AG09319 (cell line): ENCODE measurements at regions not wholly inside any gene's neighbourhood (a gene's known extent, or its start where the extent isn't known, plus 50 kb on each side); places are given as distances from the start of the nearest gene placed in this dataset.

Source experiments
- DNase-seq: peaks from one replicate; pipeline ENCODE4 v3.0.0-alpha.2; 2010; ENCODE audit warnings: low read depth; ENCODE audit errors: extremely low read depth
- TF ChIP-seq, protein P1 (sequence below): IDR thresholded peaks from 2 replicates; pipeline ENCODE4 v1.5.1; 2011; ENCODE audit warnings: low read depth, mild to moderate bottlenecking, inconsistent platforms, low read length, moderate library complexity

DNA sequence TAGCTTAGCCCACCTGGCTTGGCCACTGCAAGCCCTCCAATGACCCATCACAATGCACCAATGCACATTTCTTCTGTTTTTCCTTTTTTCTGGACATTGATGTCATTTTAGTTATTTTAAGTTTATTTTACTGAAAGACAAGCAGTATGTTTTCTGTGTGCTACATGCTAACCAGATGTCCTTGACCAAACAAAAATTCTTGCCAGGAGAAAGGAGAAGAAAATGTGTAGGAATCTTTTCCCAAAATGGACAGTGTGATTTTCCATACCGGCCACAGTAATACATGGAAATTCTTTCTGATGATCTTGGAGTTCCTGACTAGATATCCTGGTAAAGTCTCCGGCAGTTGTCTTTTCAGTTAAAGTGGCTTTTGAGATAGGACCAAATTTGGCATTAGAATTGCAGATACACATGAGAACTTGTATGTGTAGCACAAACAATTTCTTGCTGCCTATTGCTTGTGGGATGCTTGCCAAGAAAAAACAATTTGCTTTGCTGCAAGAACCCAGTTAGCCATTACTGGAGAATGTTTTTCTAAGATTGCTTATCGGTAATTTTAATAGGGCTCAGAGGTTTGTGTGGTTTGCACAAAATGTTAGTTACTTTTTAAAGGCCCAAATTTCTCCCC is 696.5 kb upstream of the CITED2 start:
- peak; percentile 85 for DNase-seq
- TF ChIP-seq, protein P1, sequence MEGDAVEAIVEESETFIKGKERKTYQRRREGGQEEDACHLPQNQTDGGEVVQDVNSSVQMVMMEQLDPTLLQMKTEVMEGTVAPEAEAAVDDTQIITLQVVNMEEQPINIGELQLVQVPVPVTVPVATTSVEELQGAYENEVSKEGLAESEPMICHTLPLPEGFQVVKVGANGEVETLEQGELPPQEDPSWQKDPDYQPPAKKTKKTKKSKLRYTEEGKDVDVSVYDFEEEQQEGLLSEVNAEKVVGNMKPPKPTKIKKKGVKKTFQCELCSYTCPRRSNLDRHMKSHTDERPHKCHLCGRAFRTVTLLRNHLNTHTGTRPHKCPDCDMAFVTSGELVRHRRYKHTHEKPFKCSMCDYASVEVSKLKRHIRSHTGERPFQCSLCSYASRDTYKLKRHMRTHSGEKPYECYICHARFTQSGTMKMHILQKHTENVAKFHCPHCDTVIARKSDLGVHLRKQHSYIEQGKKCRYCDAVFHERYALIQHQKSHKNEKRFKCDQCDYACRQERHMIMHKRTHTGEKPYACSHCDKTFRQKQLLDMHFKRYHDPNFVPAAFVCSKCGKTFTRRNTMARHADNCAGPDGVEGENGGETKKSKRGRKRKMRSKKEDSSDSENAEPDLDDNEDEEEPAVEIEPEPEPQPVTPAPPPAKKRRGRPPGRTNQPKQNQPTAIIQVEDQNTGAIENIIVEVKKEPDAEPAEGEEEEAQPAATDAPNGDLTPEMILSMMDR, result no peak

DNA sequence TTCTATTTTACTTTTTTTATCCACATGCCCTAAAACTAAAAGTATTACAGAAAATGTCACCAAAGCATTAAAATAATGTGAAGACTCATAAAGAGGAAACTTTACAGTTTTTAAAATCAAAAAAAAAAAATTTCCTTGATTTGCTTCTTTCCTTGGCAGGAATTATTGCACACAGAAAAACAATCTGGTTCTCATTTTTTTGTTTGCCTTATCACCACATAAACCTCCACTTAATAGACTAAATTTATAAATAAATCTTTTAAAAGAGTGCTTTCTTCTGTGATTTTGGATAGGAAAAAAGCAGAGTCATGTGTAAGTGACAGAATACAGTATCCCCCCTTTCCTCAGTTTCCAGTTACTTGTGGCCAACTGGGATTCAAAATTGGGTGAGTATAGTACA is 695.1 kb upstream of the CITED2 start:
- DNase-seq, result no peak
- TF ChIP-seq, protein P1, result no peak

DNA sequence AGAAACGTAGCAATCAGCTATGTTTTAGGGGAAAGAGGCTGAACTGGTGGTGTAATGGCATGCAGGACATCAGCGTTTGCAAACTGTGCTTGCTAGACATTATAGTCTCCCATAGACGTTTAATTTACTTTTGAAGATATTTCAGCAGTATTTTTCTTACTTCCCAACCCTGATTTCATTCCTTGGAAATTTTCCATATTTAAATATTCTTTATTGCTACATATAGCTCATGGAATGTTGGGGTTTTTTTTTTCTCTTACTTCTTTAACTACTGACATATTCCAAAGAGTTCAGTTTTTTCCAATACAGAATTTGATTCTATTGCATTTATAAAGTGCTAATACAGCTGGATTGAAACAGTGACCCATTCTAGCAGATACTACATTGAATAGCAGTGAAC is 694.4 kb upstream of the CITED2 start:
- no peak for DNase-seq
- TF ChIP-seq, protein P1, result no peak

DNA sequence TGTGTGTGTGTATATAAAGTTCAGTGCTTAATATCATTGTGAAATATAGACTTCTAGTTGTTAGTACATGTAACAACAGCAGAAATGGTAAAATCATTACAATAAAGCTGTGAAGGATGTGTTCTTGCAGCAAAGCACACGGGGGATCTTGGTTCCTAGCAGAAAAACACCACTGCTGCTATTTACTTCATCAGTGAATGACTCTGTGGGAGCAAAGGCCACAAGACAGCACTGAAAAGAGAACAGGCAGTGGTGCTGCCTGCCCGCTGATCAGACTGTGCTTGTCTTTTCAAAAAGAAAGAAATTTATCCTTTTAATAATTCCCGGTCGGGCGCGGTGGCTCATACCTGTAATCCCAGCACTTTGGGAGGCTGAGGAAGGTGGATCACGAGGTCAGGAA is 689.9 kb upstream of the CITED2 start:
- no peak for DNase-seq
- TF ChIP-seq, protein P1, result no peak

DNA sequence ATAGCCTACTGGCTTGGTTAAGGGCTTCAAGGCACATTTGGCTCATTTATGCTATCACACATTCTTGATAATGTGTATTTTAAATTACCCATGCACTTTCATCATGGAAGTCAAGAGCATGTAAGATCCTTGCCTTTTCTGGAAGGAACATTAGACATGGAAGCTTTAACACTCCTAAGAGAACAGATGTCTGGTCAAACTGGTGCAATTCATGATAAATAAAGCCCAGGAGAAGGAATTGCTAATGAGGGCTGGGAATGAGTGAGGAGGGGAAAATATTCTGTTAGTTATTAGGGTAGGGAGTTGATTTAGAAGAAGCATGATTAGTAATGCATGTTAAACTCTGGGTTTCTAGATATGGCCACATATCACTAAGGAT is 688.6 kb upstream of the CITED2 start:
- TF ChIP-seq, protein P1, result no peak
- DNase-seq, result no peak

DNA sequence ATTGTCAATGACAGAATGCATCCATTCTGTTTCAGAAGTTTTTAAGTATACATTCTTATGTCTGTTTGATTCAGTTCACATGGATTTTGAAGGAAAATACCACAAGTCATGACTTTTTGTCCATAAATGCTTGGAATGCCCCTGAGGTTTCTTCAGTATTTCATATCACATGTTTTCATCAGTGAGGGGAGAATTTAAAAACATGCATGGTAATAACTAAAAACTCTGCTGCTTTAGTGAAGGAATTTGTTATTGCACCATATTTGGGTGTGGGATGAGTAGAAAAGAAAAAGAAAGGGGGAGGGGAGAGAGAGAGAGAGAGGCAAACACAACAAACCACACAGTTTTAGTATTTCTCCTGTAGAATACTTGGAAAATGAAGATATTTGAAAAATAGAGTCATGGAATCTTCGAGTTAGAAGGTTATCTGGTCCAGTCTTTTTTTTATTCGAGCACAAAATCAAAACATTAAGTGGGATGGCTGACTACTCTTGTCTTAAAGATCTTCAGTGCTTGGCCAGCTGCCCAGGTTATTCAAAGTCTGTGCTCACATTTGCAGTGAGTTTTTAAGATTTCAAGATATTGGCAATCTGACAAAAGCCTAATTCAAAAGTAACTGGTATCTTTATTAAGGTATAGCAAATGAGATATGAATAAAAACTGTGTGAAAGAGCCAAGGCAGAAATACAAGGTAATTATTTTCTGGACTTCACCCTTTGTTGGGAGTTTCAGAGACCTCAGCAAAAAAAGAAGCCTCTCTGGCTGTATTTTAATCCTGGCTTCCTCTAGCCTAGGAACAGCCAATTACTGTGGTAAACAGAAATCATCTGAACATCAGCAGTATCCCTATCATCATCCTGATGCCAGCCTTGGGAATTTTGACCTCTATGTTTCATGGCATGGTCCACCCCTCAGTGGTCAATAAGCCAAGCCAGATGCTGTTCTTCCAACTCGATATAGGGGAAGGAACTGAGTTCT is 687.9 kb upstream of the CITED2 start:
- DNase-seq, result peak; percentile 85
- TF ChIP-seq, protein P1, result no peak
